ENCODE measurements at regions not wholly inside any gene's neighbourhood (a gene's known extent, or its start where the extent isn't known, plus 50 kb on each side); places are given as distances from the start of the nearest gene placed in this dataset.

- no peak for TF ChIP-seq EZH2 (IDR thresholded peaks at IDR 0.05; ENCODE audit: insufficient read depth, poor library complexity, severe bottlenecking)
- no peak for TF ChIP-seq EZH2phosphoT487 (IDR thresholded peaks at IDR 0.05; ENCODE audit: insufficient read depth, low read depth)
These were observed 60.3 kb upstream of the FNDC3B start for GRCh38 chr3:171979081-171979480.

All from GM23248 (cell line).